ENCODE measurements at regions not wholly inside any gene's neighbourhood (a gene's known extent, or its start where the extent isn't known, plus 50 kb on each side); places are given as distances from the start of the nearest gene placed in this dataset.
"Not testable (repeated sequence)": the region's sequence is repeated elsewhere in the genome, so short reads cannot be mapped to it uniquely, and the experiment has no call there.

DNA sequence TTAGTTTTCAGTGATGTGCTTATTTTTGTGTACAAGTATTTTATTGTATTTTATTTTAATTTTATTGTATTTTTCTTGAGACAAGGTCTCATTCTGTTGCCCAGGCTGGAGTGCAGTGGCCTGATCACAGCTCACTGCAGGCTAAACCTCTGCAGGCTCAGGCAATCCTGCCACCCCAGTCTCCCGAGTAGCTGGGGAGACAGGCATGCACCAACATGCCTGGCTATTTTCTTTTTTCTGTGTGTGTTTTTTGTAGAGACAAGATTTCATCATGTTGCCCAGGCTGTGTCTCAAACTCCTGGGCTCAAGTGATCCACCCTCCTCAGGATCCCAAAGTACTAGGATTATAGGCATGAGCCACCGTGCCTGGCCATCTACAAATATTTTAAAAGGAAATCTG is 146.3 kb downstream of the MANEA start:
- no peak overlapping the region for H3K4me3 ChIP-seq (ENCODE audit: low read depth, low read length)
- in situ Hi-C loops (cut with HindIII; ENCODE audit: low sequenced_read_pairs): no loop called here
- DNase-seq (ENCODE audit: low read depth): no peak
- TF ChIP-seq, protein P1, sequence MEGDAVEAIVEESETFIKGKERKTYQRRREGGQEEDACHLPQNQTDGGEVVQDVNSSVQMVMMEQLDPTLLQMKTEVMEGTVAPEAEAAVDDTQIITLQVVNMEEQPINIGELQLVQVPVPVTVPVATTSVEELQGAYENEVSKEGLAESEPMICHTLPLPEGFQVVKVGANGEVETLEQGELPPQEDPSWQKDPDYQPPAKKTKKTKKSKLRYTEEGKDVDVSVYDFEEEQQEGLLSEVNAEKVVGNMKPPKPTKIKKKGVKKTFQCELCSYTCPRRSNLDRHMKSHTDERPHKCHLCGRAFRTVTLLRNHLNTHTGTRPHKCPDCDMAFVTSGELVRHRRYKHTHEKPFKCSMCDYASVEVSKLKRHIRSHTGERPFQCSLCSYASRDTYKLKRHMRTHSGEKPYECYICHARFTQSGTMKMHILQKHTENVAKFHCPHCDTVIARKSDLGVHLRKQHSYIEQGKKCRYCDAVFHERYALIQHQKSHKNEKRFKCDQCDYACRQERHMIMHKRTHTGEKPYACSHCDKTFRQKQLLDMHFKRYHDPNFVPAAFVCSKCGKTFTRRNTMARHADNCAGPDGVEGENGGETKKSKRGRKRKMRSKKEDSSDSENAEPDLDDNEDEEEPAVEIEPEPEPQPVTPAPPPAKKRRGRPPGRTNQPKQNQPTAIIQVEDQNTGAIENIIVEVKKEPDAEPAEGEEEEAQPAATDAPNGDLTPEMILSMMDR (IDR thresholded peaks at IDR 0.05; ENCODE audit: low read depth, low read length, missing control alignments): no peak

DNA sequence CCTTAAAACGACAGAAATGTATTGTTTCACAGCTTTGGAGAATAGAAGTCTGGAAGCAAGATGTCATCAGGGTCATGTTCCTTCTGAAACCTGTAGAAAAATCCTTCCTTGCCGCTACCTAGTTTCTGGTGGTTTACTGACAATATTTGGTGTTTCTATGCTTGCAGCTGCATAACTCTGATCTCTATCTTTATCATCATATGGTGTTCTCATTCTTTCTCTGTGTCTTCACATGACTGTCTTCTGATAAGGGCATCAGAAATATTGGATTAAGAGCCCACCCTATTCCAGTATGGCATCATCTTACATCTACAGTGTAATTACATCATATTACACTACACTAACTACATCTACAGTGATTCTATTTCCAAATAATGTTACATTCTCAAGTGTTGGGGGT is 148.0 kb downstream of the MANEA start:
- H3K4me3 ChIP-seq (ENCODE audit: low read depth, low read length): no peak overlapping the region
- TF ChIP-seq, protein P1 (IDR thresholded peaks at IDR 0.05; ENCODE audit: low read depth, low read length, missing control alignments): no peak
- no peak for DNase-seq (ENCODE audit: low read depth)
- in situ Hi-C loops (cut with HindIII; ENCODE audit: low sequenced_read_pairs): no loop called here

DNA sequence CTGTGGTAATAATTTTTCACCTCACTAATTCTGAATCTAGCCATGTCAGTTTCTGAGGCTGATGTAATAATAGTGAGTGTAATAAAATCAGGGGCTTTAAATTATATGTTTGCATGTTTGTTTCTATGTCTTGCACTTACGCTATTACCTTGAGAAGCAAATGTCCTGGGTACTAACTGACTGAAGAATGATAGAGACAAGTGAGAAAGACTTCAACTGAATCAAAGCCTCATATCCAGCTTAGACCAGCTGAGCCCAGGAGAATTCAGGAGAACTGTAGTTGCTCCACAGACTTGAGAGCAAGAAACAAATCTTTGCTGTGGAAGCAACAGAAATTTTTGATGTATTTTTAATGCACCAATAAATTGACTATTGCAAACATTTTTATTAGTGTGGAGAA is 162.8 kb downstream of the MANEA start:
- TF ChIP-seq, protein P1 (IDR thresholded peaks at IDR 0.05; ENCODE audit: low read depth, low read length, missing control alignments): no peak
- in situ Hi-C loops (cut with HindIII; ENCODE audit: low sequenced_read_pairs): no loop called here
- no peak for DNase-seq (ENCODE audit: low read depth)
- H3K4me3 ChIP-seq (ENCODE audit: low read depth, low read length): no peak overlapping the region

DNA sequence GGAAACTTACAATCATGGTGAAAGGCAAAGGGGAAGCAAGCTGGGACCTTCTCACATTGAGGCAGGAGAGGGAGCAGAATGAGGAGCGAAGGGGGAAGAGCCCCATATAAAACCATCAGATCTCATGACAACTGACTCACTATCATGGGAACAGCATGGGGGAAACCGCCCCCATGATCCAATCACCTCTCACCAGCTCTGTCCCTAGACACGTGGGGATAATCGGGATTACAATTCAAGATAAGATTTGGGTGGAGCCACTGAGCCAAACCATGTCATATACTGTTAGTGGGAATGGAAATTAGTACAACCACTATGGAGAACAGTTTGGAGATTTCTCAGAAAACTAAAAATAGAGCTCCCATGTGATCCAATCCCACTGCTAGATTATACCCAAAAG is 163.7 kb downstream of the MANEA start:
- no peak overlapping the region for H3K4me3 ChIP-seq (ENCODE audit: low read depth, low read length)
- TF ChIP-seq, protein P1 (IDR thresholded peaks at IDR 0.05; ENCODE audit: low read depth, low read length, missing control alignments): no peak

DNA sequence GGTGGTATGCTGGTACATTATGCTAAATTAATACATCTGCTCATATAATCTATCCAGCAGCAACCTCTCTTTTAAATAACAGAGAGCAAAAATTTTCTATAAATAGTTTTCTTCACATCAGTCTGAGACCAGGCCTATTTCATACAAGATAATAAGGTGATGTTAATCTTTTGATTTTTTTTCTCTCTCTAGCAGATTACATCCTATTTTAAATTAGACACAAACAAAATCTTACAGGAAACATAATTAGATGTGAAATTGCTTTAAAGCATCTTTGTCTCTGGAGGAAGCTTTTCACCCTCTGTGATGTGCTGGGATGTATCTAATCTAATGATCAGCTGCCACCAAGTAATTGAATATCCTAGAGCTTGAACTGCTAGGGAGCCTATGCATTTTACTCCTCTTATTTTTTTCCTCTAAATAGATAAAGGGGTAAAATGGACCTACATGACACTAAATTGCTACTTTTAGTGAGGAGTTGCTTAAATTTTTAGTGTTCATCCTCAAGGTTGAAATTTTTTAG is 165.5 kb downstream of the MANEA start:
- no peak overlapping the region for H3K4me3 ChIP-seq (ENCODE audit: low read depth, low read length)
- in situ Hi-C loops (cut with HindIII; ENCODE audit: low sequenced_read_pairs): no loop called here
- no peak for DNase-seq (ENCODE audit: low read depth)
- TF ChIP-seq, protein P1 (IDR thresholded peaks at IDR 0.05; ENCODE audit: low read depth, low read length, missing control alignments): no peak

More for the DNA sequence above, 163.7 kb downstream of the MANEA start:
- no peak for DNase-seq (ENCODE audit: low read depth)
- in situ Hi-C loops (cut with HindIII; ENCODE audit: low sequenced_read_pairs): no loop called here

DNA sequence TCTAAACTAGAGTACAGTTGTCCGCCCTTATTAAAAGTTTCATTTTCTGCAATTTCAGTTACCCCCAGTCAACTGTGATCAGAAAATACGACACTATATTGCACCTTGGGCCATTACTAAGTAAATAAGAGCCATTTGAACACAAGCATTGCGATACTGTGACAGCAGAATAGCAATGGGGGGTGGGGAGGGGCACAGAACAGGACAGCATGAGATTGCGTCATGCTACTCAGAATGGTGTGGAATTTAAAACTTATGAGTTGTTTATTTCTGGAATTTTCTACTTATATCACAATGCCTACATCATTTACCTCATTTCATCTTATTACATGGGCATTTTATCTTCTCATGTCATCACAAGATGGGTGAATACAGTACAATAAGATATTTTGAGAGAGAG is 166.3 kb downstream of the MANEA start:
- DNase-seq (ENCODE audit: low read depth): no peak
- no peak overlapping the region for H3K4me3 ChIP-seq (ENCODE audit: low read depth, low read length)
- TF ChIP-seq, protein P1 (IDR thresholded peaks at IDR 0.05; ENCODE audit: low read depth, low read length, missing control alignments): no peak
- in situ Hi-C loops (cut with HindIII; ENCODE audit: low sequenced_read_pairs): no loop called here

DNA sequence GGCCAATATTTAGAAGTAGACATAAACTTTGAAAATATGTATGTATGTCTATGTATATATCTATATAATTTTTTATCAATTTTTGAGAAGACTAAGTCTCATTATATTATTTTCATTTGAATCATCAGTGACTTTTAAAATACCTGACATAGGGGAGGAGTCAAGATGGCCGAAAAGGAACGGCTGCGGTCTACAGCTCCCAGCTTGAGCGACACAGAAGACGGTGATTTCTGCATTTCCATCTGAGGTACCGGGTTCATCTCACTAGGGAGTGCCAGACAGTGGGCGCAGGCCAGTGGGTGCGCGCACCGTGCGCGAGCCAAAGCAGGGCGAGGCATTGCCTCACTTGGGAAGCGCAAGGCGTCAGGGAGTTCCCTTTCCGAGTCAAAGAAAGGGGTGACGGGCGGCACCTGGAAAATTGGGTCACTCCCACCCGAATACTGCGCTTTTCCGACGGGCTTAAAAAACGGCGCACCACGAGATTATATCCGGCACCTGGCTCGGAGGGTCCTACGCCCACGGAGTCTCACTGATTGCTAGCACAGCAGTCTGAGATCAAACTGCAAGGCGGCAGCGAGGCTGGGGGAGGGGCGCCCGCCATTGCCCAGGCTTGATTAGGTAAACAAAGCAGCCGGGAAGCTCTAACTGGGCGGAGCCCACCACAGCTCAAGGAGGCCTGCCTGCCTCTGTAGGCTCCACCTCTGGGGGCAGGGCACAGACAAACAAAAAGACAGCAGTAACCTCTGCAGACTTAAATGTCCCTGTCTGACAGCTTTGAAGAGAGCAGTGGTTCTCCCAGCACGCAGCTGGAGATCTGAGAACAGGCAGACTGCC is 181.1 kb downstream of the MANEA start:
- in situ Hi-C loops (cut with HindIII; ENCODE audit: low sequenced_read_pairs); H3K4me3 ChIP-seq (ENCODE audit: low read depth, low read length); DNase-seq (ENCODE audit: low read depth): not testable (repeated sequence)

All from astrocyte of the cerebellum (primary cell).